Nephron (organoid): ENCODE measurements at regions not wholly inside any gene's neighbourhood (a gene's known extent, or its start where the extent isn't known, plus 50 kb on each side); places are given as distances from the start of the nearest gene placed in this dataset.

Source experiments
- H3K27ac Mint-ChIP-seq, 3 experiments: 2 replicates each; pipeline ENCODE4 v1.8.0; 2020; ENCODE audit warnings: mixed read lengths in 3 of 3, mild to moderate bottlenecking in 2 of 3, moderate library complexity in 1 of 3
- H3K27me3 Mint-ChIP-seq: 2 replicates; pipeline ENCODE4 v1.8.0; 2021; ENCODE audit warnings: low read depth, mild to moderate bottlenecking, moderate library complexity, mixed read lengths
- H3K36me3 Mint-ChIP-seq: 2 replicates; pipeline ENCODE4 v1.8.0; 2020; ENCODE audit warnings: low read depth, mixed read lengths
- H3K4me1 Mint-ChIP-seq: 2 replicates; pipeline ENCODE4 v1.8.0; 2020; ENCODE audit warnings: mixed read lengths
- H3K4me3 Mint-ChIP-seq, 3 experiments: 2 replicates each; pipeline ENCODE4 v1.8.0; 2020; ENCODE audit warnings: mild to moderate bottlenecking in 3 of 3, mixed read lengths in 3 of 3, moderate library complexity in 2 of 3
- H3K9me3 Mint-ChIP-seq: 2 replicates; pipeline ENCODE4 v1.8.0; 2020; ENCODE audit warnings: mixed read lengths
- TF ChIP-seq, protein P1 (sequence below), 3 experiments: fragments of 200-600 bp; sonication (generic); IDR thresholded peaks; one replicate each; pipeline ENCODE4 v1.5.0; 2021; ENCODE audit warnings: antibody characterized with exemption in 3 of 3; ENCODE audit not compliant: unreplicated experiment in 3 of 3

DNA sequence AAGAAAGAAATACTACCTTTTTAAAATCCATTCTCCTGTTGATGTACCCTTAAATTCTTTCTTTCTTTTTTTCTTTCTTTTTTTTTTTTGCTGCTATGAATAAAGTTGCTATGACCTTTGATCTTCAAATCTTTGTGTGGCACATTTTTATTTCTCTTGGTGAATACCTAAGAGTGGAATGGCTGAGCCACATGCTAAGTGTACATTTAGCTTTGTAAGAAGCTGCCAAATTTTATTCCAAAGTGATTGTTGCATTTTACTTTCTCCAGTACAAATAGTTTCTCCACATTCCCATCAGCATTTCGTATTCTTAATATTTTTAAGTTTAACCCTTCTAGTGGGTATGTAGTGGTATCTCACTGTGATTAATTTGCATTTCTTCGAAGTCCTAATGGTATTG, 88.8 kb upstream of the RAB27B start:
- no peak overlapping the region for H3K4me3 Mint-ChIP-seq
- H3K4me1 Mint-ChIP-seq, result peaks cover 33% of the 10 kb centered on the region
- H3K9me3 Mint-ChIP-seq, result no peaks in the 10 kb centered on the region
- H3K27me3 Mint-ChIP-seq, result no peaks in the 10 kb centered on the region
- H3K27ac Mint-ChIP-seq, result peak overlapping the region in 1 of 3 experiments; percentile 18
- H3K36me3 Mint-ChIP-seq, result no peaks in the 10 kb centered on the region
- TF ChIP-seq, protein P1, sequence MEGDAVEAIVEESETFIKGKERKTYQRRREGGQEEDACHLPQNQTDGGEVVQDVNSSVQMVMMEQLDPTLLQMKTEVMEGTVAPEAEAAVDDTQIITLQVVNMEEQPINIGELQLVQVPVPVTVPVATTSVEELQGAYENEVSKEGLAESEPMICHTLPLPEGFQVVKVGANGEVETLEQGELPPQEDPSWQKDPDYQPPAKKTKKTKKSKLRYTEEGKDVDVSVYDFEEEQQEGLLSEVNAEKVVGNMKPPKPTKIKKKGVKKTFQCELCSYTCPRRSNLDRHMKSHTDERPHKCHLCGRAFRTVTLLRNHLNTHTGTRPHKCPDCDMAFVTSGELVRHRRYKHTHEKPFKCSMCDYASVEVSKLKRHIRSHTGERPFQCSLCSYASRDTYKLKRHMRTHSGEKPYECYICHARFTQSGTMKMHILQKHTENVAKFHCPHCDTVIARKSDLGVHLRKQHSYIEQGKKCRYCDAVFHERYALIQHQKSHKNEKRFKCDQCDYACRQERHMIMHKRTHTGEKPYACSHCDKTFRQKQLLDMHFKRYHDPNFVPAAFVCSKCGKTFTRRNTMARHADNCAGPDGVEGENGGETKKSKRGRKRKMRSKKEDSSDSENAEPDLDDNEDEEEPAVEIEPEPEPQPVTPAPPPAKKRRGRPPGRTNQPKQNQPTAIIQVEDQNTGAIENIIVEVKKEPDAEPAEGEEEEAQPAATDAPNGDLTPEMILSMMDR (IDR thresholded peaks at IDR 0.05; ENCODE audit: unreplicated experiment in 3 of 3), result no peak

DNA sequence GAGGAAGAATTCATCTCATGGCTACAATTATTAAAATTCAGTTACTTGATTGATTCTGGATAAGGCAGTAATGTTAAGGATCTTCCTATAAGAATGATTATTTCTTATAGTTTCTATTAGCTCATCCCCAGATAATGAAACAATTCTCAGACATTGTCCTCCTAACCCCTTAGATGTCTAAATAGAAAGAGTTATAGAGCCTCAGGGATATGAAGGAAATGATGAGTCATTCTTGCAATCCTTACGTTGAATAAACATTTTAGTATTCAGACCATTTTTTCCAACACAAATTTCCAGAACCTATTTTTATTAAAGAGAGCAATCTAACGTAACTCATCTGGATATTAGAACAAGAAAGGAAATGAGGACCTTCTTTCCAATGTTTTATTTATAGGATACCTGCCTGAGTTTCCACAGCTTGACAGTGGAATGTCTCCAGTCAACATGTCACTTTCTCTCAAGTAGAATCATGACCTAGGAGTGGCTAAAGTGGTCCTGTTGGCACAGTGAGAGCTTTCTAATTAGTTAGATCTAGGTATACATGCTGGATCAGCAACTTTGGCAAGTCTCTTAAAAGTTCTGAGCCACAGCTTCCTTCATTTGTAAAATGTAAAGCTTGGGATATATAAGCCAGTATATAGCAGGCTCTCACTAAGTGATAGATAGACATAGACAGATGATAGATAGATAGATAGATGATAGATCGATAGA, 88.0 kb upstream of the RAB27B start:
- H3K27ac Mint-ChIP-seq, result peak overlapping the region in 2 of 3 experiments; percentile 18 to 59
- TF ChIP-seq, protein P1 (IDR thresholded peaks at IDR 0.05; ENCODE audit: unreplicated experiment in 3 of 3), result no peak

DNA sequence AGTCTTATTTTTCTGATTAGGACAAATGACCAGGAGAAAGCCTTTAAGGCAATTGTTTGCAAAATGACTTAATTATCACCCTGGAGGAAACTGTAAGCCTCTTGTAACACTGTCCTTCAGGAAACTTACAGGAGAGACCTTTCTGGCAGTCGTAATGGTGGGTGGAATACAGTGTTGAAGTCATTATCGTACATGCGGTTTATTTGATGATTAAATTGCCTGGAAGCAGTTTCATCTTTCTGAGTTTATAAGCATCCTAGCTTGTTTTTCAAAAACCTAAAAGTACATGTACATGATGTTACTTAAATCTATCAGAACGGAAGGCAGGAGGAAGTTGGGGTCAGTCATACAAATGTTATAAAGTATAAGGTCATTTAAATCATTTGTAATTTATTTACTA, 86.2 kb upstream of the RAB27B start:
- no peaks in the 10 kb centered on the region for H3K36me3 Mint-ChIP-seq
- TF ChIP-seq, protein P1 (IDR thresholded peaks at IDR 0.05; ENCODE audit: unreplicated experiment in 3 of 3), result no peak
- no peak overlapping the region for H3K4me3 Mint-ChIP-seq
- no peaks in the 10 kb centered on the region for H3K27me3 Mint-ChIP-seq
- H3K9me3 Mint-ChIP-seq, result no peaks in the 10 kb centered on the region
- H3K27ac Mint-ChIP-seq, result peak overlapping the region in 2 of 3 experiments; percentile 5 to 75
- peaks cover 33% of the 10 kb centered on the region for H3K4me1 Mint-ChIP-seq

More for the DNA sequence above, 88.0 kb upstream of the RAB27B start:
- Mint-ChIP-seq H3K4me1 (peaks cover 33% of the 10 kb centered on the region), H3K36me3 (no peaks in the 10 kb centered on the region), H3K4me3 (no peak overlapping the region), H3K27me3 (no peaks in the 10 kb centered on the region), H3K9me3 (no peaks in the 10 kb centered on the region)

DNA sequence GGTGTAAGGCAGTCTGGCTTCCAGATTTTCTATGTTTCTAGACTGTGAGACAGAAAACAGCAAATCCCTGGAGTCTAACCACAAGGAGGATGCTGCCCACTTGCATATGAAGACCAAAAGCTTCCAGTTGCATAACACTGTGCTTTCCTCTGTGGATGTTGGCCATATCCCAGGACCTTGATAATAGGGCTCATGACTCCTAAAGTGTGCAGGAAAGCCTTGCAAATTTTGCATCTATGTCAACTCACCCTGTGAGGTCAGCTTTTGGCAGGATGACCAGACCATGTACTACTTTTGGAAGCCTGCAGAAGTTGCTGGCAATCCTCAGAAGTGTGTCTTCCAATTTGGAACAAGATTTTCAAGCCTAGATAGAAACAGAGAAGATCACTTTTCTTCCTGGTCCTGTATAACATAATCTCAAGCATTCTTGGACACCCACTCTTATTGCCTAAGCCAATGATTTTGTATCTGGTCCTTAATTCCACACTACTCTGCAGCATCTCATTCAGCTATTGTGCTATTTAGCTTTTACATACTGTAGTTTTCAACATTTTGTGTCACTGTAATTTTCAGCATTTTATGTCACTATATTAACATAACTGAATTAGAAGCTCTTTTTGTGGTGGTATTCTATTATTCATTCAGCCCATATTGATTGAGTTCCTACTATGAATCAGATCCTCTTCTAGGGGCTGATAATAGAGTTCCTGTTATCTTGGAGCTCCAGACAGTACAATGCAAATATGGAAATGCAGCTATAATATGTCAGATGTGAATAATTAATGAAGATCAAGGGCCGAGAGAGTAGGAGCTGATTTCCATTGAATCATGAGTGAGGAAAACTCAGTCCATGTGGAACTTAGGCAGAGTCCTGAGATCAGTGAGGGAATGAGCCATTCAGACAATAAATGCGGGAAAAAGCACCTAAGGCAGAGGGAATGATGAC, 85.3 kb upstream of the RAB27B start:
- H3K27ac Mint-ChIP-seq, result peak overlapping the region in 2 of 3 experiments; percentile 5 to 12
- H3K36me3 Mint-ChIP-seq, result no peaks in the 10 kb centered on the region
- H3K9me3 Mint-ChIP-seq, result no peaks in the 10 kb centered on the region
- H3K4me3 Mint-ChIP-seq, result no peak overlapping the region
- no peaks in the 10 kb centered on the region for H3K27me3 Mint-ChIP-seq
- TF ChIP-seq, protein P1 (IDR thresholded peaks at IDR 0.05; ENCODE audit: unreplicated experiment in 3 of 3), result no peak
- peaks cover 33% of the 10 kb centered on the region for H3K4me1 Mint-ChIP-seq

DNA sequence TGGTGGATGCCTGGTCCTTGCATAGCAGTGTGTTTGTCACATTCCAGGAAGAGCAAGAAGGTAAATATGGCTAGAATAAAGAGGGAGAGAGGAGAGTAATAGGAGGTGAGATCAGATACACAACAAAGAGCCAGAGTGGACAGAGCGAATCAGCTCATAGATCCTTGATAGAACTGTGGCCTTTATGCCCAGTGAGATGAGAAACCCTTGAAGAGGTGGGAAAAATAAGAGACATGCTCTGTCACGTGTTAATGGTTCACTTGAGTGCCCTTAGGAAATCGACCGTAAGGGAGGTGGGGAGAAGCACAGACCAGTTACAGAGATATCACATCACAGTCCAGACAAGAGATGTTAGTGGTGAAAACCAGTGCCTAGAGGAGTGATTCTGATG, 84.7 kb upstream of the RAB27B start:
- TF ChIP-seq, protein P1 (IDR thresholded peaks at IDR 0.05; ENCODE audit: unreplicated experiment in 3 of 3), result no peak
- Mint-ChIP-seq H3K9me3 (no peaks in the 10 kb centered on the region), H3K36me3 (no peaks in the 10 kb centered on the region), H3K27me3 (no peaks in the 10 kb centered on the region), H3K4me3 (no peak overlapping the region), H3K4me1 (peaks cover 33% of the 10 kb centered on the region), H3K27ac (peak overlapping the region in 2 of 3 experiments; percentile 5 to 12)
